Stimulated activated memory B cell treated with anti-CD40 and anti-IgM and Interleukin-4, amounts not matched to agents 10 μg/mL and 1 μg/mL and 100 μg/mL, for 72 hours (primary cell): ENCODE measurements at regions not wholly inside any gene's neighbourhood (a gene's known extent, or its start where the extent isn't known, plus 50 kb on each side); places are given as distances from the start of the nearest gene placed in this dataset.

Experiments used
- ATAC-seq: fragments of 150-1000 bp; cut with Tn5 transposase; 2 replicates; pipeline ENCODE4 v1.10.0; 2021
- H3K27ac Mint-ChIP-seq: one replicate; pipeline ENCODE4 v1.8.0; 2022; ENCODE audit warnings: mild to moderate bottlenecking, mixed read lengths
- H3K27me3 Mint-ChIP-seq: one replicate; pipeline ENCODE4 v1.8.0; 2022; ENCODE audit warnings: mixed read lengths
- H3K36me3 Mint-ChIP-seq: one replicate; pipeline ENCODE4 v1.8.0; 2022; ENCODE audit warnings: mixed read lengths
- H3K4me1 Mint-ChIP-seq: one replicate; pipeline ENCODE4 v1.8.0; 2022; ENCODE audit warnings: mixed read lengths
- H3K4me3 Mint-ChIP-seq: one replicate; pipeline ENCODE4 v1.8.0; 2022; ENCODE audit warnings: mild to moderate bottlenecking, moderate library complexity, mixed read lengths
- H3K9me3 Mint-ChIP-seq: one replicate; pipeline ENCODE4 v1.8.0; 2022; ENCODE audit warnings: mixed read lengths

- H3K4me3 Mint-ChIP-seq: no peak overlapping the region
- H3K27ac Mint-ChIP-seq: no peak overlapping the region
- H3K27me3 Mint-ChIP-seq: peaks cover 10% of the 10 kb centered on the region
These were observed 264.9 kb downstream of the MREG start for GRCh38 chr2:215748446-215748845.

GRCh38 chr2:215746887-215747615, 266.3 kb downstream of the MREG start:
- H3K36me3 Mint-ChIP-seq: no peaks in the 10 kb centered on the region
- H3K4me3 Mint-ChIP-seq: no peak overlapping the region
- peaks cover 6% of the 10 kb centered on the region for H3K4me1 Mint-ChIP-seq
- H3K9me3 Mint-ChIP-seq: no peaks in the 10 kb centered on the region
- H3K27ac Mint-ChIP-seq: no peak overlapping the region
- ATAC-seq: no peak
- peaks cover 10% of the 10 kb centered on the region for H3K27me3 Mint-ChIP-seq

More at GRCh38 chr2:215748446-215748845, 264.9 kb downstream of the MREG start:
- Mint-ChIP-seq H3K4me1 (peaks cover 6% of the 10 kb centered on the region), H3K36me3 (no peaks in the 10 kb centered on the region), H3K9me3 (no peaks in the 10 kb centered on the region)
- no peak for ATAC-seq

- Mint-ChIP-seq H3K4me1 (peaks cover 6% of the 10 kb centered on the region), H3K27me3 (peaks cover 13% of the 10 kb centered on the region), H3K4me3 (no peak overlapping the region), H3K36me3 (no peaks in the 10 kb centered on the region), H3K9me3 (no peaks in the 10 kb centered on the region), H3K27ac (no peak overlapping the region)
- ATAC-seq: no peak
These were observed 267.0 kb downstream of the MREG start for GRCh38 chr2:215746226-215746886.

- no peak overlapping the region for H3K27ac Mint-ChIP-seq
- H3K36me3 Mint-ChIP-seq: no peaks in the 10 kb centered on the region
- H3K27me3 Mint-ChIP-seq: peaks cover 23% of the 10 kb centered on the region
- ATAC-seq: peak; percentile 51
- H3K9me3 Mint-ChIP-seq: no peaks in the 10 kb centered on the region
- peaks cover 6% of the 10 kb centered on the region for H3K4me1 Mint-ChIP-seq
- no peak overlapping the region for H3K4me3 Mint-ChIP-seq
These were observed 268.0 kb downstream of the MREG start for GRCh38 chr2:215745331-215745730.

DNA sequence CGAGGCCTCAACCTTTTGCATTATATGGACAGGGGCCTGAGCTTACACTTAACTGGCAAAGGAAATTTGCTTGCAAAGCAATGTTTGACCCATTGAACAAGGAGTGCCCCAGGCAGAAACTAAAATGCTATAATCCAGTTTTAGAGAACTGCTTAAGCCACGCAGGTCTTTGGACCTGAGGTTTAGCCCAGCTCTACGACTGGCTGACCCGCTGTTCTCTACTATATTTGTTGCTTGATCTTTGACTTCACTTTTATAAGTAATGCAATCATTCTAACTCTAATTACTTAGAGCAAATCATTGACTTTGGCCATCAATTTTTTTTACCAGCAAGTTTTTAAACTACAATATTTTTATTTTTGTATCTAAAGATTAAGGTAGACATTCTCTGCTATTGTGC, 268.8 kb downstream of the MREG start:
- H3K36me3 Mint-ChIP-seq: no peaks in the 10 kb centered on the region
- H3K27me3 Mint-ChIP-seq: peaks cover 28% of the 10 kb centered on the region
- peaks cover 3% of the 10 kb centered on the region for H3K4me1 Mint-ChIP-seq
- no peak overlapping the region for H3K27ac Mint-ChIP-seq
- no peak for ATAC-seq
- no peak overlapping the region for H3K4me3 Mint-ChIP-seq
- no peaks in the 10 kb centered on the region for H3K9me3 Mint-ChIP-seq

- ATAC-seq: no peak
- H3K9me3 Mint-ChIP-seq: peaks cover 3% of the 10 kb centered on the region
- H3K27ac Mint-ChIP-seq: no peak overlapping the region
- no peaks in the 10 kb centered on the region for H3K4me1 Mint-ChIP-seq
- no peak overlapping the region for H3K4me3 Mint-ChIP-seq
- H3K36me3 Mint-ChIP-seq: no peaks in the 10 kb centered on the region
- H3K27me3 Mint-ChIP-seq: peaks cover 18% of the 10 kb centered on the region
These were observed 270.3 kb downstream of the MREG start for GRCh38 chr2:215743066-215743465.

GRCh38 chr2:215742021-215742420, 271.3 kb downstream of the MREG start:
- H3K27ac Mint-ChIP-seq: no peak overlapping the region
- no peak overlapping the region for H3K4me3 Mint-ChIP-seq
- no peaks in the 10 kb centered on the region for H3K36me3 Mint-ChIP-seq
- peaks cover 3% of the 10 kb centered on the region for H3K9me3 Mint-ChIP-seq
- no peaks in the 10 kb centered on the region for H3K4me1 Mint-ChIP-seq
- H3K27me3 Mint-ChIP-seq: peaks cover 18% of the 10 kb centered on the region
- no peak for ATAC-seq

- no peak overlapping the region for H3K4me3 Mint-ChIP-seq
- H3K4me1 Mint-ChIP-seq: no peaks in the 10 kb centered on the region
- peaks cover 18% of the 10 kb centered on the region for H3K27me3 Mint-ChIP-seq
- ATAC-seq: no peak
- no peaks in the 10 kb centered on the region for H3K36me3 Mint-ChIP-seq
- H3K27ac Mint-ChIP-seq: no peak overlapping the region
- H3K9me3 Mint-ChIP-seq: peaks cover 3% of the 10 kb centered on the region
These were observed 273.3 kb downstream of the MREG start for GRCh38 chr2:215740071-215740470.

GRCh38 chr2:215738351-215738750, 275.0 kb downstream of the MREG start:
- H3K4me3 Mint-ChIP-seq: no peak overlapping the region
- no peaks in the 10 kb centered on the region for H3K36me3 Mint-ChIP-seq
- H3K4me1 Mint-ChIP-seq: no peaks in the 10 kb centered on the region
- H3K27ac Mint-ChIP-seq: no peak overlapping the region
- peaks cover 3% of the 10 kb centered on the region for H3K9me3 Mint-ChIP-seq
- no peak for ATAC-seq
- H3K27me3 Mint-ChIP-seq: peaks cover 18% of the 10 kb centered on the region

DNA sequence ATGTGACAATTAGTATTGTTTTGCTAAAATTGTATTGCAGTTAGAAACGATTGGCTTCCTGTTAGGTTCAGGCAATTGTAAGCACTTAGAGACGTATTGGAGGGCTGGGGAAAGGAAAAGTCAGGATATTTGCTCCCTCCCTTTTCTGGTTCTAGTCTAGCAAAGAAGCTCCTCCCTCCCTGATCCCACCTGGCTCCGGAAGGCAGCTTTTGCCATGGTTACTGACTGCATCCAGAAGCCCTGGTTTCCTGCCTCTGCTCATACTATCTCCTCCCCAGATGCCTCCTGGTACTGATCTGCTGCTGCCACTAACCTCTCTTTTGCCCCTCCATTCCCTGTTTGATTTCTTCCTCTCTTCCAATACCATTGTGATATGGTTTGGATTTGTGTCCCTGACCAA, 275.9 kb downstream of the MREG start:
- H3K9me3 Mint-ChIP-seq: peaks cover 3% of the 10 kb centered on the region
- H3K27me3 Mint-ChIP-seq: peaks cover 18% of the 10 kb centered on the region
- H3K36me3 Mint-ChIP-seq: no peaks in the 10 kb centered on the region
- no peak overlapping the region for H3K27ac Mint-ChIP-seq
- no peak for ATAC-seq
- H3K4me3 Mint-ChIP-seq: no peak overlapping the region
- no peaks in the 10 kb centered on the region for H3K4me1 Mint-ChIP-seq

DNA sequence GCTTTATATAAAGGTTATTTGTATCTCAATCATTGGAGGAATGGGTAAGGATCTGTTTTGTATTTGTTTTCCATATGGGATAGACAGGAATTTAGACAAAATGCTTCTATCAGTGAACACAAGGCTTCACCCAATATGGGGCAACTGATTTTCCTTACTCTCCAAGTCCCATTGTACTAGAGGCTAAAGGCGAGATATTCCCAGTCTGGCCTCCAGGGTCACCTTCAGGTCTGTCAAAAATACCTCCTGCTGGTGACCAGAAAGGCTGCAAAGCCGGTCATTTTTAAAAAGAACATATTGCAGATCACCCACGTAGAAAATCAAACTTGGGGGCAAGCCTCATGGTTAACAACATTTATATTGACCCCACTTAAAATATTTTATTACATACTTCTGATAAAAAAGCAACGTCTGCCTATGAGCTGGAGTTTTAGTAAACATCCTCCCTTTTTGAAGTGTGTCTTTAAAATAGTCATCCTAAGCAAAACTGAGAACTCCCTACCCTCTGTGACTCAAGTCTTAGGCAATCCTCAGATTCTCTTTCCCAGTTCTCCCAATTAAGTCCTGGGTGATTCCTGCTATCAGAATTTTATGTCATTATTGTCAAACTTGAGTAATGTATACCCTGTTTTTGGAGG, 276.6 kb downstream of the MREG start:
- H3K4me3 Mint-ChIP-seq: no peak overlapping the region
- no peak for ATAC-seq
- no peak overlapping the region for H3K27ac Mint-ChIP-seq
- peaks cover 18% of the 10 kb centered on the region for H3K27me3 Mint-ChIP-seq
- peaks cover 3% of the 10 kb centered on the region for H3K9me3 Mint-ChIP-seq
- H3K4me1 Mint-ChIP-seq: no peaks in the 10 kb centered on the region
- no peaks in the 10 kb centered on the region for H3K36me3 Mint-ChIP-seq

- H3K4me3 Mint-ChIP-seq: no peak overlapping the region
- H3K27me3 Mint-ChIP-seq: no peaks in the 10 kb centered on the region
- H3K36me3 Mint-ChIP-seq: no peaks in the 10 kb centered on the region
- ATAC-seq: no peak
- H3K27ac Mint-ChIP-seq: no peak overlapping the region
- no peaks in the 10 kb centered on the region for H3K9me3 Mint-ChIP-seq
- H3K4me1 Mint-ChIP-seq: peaks cover 13% of the 10 kb centered on the region
These were observed 282.2 kb downstream of the MREG start for GRCh38 chr2:215731108-215731658.

- Mint-ChIP-seq H3K27me3 (no peaks in the 10 kb centered on the region), H3K27ac (no peak overlapping the region), H3K4me1 (peaks cover 13% of the 10 kb centered on the region), H3K4me3 (no peak overlapping the region), H3K9me3 (no peaks in the 10 kb centered on the region), H3K36me3 (no peaks in the 10 kb centered on the region)
- ATAC-seq: no peak
These were observed 283.2 kb downstream of the MREG start for GRCh38 chr2:215729985-215730620.

DNA sequence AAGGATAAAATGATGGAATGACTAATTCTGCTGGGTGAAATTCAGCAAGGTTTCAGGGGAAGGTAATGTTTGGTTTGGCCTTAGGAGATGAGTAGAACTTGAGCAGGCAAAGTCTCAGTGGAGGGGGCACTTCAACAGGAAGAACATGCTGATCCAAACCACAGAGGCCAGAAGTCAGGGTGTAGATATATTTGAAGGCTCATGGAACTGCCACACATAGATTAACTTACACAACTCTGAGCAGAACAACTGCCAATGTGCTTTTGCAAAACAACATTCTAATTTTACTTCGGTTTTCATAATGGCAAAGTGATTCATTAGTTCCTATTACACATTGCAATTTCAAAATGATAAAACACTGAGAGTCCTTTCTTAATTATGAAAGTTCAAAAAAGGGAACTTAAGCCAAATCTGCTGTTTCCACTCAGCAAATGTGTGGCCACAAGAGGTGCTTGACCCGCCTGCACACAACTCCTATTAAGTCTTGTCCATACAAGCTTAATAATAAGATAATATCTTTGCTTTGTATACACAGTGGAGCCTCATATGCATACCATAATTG, 284.8 kb downstream of the MREG start:
- H3K27ac Mint-ChIP-seq: no peak overlapping the region
- ATAC-seq: peak; percentile 64

More for the DNA sequence above, 284.8 kb downstream of the MREG start:
- Mint-ChIP-seq H3K36me3 (no peaks in the 10 kb centered on the region), H3K27me3 (no peaks in the 10 kb centered on the region), H3K4me1 (peaks cover 13% of the 10 kb centered on the region), H3K9me3 (no peaks in the 10 kb centered on the region), H3K4me3 (no peak overlapping the region)
